ENCODE measurements at regions not wholly inside any gene's neighbourhood (a gene's known extent, or its start where the extent isn't known, plus 50 kb on each side); places are given as distances from the start of the nearest gene placed in this dataset.

DNA sequence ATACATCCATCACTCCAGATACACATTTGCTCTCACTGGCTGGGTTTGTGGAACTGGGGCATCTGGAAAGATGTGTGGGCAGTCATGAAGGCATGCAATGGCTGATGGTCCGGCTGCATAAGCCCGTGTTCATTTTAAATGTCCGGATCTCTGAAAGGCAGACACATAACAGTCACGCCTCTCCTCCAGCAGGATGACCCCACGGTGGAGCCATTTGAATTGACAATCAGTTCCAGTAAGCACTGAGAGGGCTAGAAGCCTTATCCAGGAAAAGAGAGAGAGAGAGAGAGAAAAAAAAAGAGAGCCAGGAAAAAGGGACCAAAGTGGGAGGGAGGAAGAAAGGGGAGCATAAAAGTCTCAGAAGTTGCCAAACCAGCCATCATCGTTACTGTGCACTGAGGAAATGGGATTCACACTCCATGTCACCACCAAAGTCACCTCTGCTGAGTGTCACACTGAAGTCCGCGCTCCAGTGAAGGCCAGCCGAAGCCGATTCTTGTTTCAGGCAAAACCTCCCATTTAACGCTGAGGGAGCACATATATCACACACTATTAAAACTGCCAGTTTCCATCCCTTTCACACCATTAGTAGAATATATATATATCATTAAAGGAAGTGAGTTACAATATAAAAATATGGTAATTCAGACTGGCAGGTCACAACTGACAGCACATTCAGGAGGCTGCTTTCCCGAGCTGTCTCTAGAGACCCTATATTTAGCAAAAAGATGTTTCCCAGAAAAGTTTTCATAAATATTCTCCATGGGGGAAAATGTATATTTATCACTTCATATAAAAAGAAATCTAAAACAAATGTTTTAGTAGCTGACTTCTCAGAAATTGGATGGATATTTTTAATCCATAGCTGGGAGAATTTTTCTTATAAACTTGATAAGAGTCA, 142.0 kb downstream of the ACTR3 start:
- no peak for TF ChIP-seq CTCF (IDR thresholded peaks at IDR 0.05 in 2 of 3, conservative IDR thresholded peaks at IDR 0.05 in 1 of 3; ENCODE audit: control insufficient read depth in 2 of 3, extremely low read depth in 1 of 3, insufficient read depth in 1 of 3, low read depth in 3 of 3, low read length in 3 of 3)
- no peak for TF ChIP-seq RFX5 (IDR thresholded peaks at IDR 0.05; ENCODE audit: low read depth, low read length)
- no peak for TF ChIP-seq CBX3 (IDR thresholded peaks at IDR 0.05; ENCODE audit: borderline replicate concordance, low read depth)
